Urothelium cell line (cell line): ENCODE measurements at regions not wholly inside any gene's neighbourhood (a gene's known extent, or its start where the extent isn't known, plus 50 kb on each side); places are given as distances from the start of the nearest gene placed in this dataset.
A peak's percentile ranks its signal among the peaks of the same experiment; 100 is the strongest.

ENCODE experiments used
- DNase-seq: peaks from one replicate; pipeline ENCODE4 v3.0.0; 2011; ENCODE audit warnings: low spot score, mixed read lengths
- FAIRE-seq: peaks from 2 replicates; lab custom pipeline; 2011; peaks lifted over from hg19 to GRCh38; lab: Jason Lieb, UNC

DNA sequence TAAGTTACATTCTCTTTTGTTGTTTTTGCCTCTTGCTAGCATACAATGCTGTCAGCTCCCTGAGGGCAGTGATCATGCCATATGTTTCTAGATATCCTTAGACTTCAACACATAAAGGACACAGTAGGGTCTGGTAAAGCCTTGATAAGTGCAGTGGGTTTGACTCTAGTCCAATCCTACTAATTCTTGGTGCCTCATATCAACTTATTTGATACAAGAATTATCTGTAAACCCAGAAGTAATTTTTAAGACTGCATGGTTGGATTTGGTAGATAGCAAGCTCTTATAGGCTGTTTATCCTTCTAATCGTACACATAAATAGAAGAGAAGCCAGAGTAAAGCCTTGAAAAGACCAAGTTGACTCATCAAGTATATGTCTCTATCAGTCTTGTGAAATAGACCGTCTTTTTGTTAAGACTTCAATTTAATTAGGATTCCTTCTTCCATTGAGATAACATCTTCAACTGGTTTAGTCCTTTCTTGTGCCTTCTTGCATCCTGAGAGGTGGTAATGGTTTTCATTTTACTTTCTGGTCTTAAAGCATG is 265.6 kb upstream of the CDIN1 start:
- no peak for DNase-seq
- no peak for FAIRE-seq

DNA sequence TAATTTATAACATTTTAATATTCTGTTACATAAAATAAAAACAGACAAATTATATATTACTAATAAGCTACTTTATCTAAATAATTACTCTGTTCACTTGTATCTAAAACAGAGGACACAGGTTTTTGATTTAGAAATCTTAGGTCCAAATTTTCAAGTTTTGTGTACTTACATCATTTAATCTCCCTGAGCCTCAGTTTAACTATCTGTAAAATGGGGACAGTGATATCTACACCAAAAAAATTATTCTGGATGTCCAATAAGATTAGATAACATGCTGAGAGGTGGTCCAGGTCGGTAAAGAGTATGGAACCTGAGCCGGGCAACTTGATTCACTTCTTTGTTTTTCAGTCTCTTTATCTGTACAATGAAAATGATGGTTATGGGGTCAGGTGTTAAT is 263.8 kb upstream of the CDIN1 start:
- DNase-seq (no peak), FAIRE-seq (no peak)

DNA sequence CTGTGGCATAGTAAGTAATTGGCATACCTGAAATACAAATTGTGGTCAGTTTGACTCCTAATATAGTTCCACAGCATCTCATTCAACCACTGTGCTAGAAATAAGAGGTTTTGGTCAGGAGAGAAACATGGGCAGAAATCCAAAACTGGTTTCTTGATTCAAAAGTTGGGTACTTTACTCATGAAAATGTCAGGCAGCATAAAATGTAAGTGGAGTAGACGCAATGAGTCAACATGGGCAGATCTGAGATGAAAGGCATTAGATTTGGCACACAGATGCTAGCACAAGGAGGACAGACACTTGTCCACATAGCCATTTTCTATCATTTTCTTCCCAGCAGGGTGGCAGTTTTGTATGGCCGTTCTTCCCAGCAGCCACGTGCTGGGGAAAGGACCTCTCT is 255.8 kb upstream of the CDIN1 start:
- no peak for FAIRE-seq
- no peak for DNase-seq

DNA sequence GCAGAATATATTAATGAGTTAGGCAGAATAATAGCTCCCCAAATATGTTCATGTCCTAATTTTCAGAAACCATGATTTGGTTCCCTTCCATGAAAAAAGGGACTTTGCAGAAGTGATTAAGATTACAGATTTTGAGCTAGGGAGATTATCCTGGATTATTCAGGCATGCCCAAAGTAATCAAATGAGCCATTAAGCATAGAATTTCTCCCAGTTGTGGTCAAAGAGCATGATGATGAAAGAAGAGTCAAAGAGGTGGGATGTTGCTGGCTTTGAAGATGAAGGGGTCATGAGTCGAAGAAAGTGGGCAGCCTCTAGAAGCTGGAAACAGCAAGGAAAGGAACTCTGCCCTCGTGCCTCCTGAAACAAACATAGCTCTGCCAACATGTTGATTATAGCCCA is 254.2 kb upstream of the CDIN1 start:
- no peak for FAIRE-seq

DNA sequence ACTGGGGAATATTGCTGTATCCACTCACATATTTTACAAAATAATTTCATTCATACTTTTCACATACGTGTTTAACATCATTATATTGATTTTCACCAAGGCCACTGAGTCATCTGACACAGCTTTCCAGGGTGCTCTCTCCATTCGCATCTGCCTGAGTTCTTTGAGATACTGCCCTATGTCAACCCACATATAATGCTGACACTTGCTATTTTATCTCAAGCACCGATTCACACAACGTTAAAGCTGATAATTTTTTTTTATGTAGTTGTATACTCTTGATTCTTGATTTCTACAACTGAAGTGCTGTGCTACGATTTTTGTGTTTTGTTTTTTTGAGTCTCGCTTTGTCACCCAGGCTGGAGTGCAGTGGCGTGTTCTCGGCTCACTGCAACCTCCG is 249.8 kb upstream of the CDIN1 start:
- DNase-seq = no peak
- no peak for FAIRE-seq

More for the DNA sequence above, 254.2 kb upstream of the CDIN1 start:
- DNase-seq = no peak

DNA sequence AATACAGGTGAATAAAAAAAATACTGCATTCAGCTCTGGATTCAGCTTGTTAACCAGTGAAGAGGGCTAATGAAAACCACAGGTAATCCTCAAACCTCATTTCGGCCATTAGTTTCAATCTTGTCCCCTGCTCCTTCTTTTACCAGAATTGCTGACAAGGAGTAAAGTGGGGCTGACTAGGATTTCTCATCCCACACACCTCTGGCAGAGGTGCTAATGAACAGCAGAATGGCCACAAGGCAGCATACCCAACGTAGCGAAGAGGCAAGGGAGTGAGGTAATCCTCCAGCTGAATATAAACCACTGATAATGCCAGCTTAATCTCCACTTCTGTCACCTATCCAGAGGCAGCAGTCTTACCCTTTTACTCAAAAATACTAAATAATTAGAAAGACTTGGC is 248.8 kb upstream of the CDIN1 start:
- FAIRE-seq (no peak), DNase-seq (no peak)

DNA sequence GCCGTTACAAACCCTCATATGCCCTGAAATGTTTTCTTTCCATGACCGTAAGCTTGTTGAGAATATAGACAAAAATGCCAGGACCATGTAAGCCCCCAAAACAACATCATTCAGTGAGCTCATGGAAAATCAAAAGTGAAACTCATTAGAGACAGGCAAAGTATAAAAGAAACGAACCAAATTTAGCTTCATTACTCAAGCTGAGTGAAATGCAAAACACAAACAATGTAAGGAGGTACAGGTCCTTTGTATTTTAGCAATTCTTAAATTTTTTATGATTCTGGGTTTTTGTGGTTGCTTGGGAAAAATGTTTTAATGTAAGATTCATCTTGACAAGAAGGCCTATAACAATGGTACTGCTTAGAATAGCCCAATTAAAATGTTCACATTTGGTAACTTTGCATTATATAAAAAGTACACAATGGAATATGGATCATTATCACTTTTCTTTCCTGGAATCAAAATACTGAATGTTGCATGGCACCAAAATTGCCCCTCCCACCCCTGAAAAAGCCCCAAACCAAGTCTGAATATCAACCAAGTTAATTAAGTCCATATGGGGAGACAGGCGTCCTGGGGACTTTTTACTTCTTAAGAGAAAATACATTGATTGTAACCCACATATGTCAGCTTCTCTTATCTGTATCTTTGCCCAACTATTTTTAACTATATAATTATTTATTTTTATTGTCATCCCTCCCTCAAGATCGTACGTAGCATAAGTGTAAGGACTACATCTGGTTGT is 247.7 kb upstream of the CDIN1 start:
- no peak for DNase-seq
- no peak for FAIRE-seq

DNA sequence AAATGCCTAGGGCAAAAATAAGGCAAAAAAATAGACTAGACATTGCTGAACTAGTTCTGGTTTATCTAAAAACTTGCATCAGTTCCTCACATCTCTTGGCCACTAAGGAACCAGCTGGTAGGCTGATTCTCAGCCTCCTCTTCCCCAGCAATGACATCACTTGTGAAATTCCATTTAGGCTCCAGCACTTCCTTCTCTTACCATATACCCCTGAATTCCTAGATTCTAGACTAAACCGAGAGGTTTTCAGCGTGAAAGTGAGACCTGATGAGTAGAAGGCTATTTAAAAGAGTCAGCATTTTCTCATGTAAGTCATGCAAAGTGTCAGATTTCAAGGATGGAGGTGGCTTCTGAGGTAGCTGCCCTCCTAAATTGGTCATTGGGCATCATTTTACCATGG is 247.1 kb upstream of the CDIN1 start:
- DNase-seq (no peak), FAIRE-seq (no peak)

DNA sequence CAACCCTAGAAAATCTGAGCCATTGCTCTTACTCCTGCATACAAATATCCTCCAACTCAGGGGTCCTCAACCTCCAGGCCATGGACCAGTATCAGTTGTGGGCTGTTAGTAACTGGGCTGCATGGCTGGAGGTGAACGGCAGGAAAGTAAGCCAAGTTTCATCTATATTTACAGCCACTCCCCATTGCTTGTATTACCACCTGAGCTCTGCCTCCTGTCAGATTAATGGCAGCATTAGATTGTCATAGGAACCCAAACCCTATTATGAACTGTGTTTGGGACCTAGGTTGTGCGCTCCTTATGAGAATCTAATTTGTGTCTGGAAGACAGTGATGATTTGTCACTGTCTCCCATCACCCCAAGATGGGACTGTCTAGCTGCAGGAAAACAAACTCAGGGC is 246.5 kb upstream of the CDIN1 start:
- FAIRE-seq (no peak), DNase-seq (no peak)

DNA sequence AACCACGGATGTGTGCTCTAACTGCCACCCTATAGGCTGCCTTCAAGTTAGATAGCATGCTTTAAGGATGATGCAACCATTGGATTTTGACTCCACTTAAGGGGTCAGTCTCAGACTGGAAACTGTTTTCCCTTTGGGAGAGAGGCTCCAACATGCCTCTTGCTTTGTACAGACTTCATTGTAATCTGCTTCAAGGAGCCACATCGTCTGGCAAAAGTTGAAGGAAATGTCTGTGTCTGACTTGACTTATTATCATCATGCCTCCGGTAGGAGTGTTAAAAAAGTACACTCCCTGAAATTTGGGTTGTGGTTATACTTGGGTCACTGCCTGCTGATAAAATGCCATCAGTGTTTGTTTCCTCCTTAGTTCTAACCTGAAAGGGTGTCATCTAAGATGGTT is 245.4 kb upstream of the CDIN1 start:
- DNase-seq (no peak), FAIRE-seq (no peak)

DNA sequence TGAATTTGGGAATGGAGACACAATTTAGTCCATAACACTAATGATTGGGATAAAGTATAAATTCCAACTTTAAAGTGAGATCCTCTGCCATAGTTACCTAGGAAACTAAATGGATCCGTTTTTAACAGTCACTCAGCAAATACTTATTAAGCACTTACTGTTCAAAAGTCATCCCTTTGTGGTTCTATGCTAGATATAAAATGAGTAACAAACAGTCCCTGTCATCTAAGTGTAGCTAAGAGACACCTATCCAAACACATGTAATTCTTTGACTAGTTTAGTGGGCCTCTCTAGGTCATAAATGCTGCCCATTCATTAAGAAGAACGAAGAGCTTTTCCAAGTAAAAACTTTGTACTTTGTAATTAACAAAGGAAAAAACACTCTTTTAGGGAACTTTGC is 244.2 kb upstream of the CDIN1 start:
- DNase-seq = no peak
- FAIRE-seq = no peak

DNA sequence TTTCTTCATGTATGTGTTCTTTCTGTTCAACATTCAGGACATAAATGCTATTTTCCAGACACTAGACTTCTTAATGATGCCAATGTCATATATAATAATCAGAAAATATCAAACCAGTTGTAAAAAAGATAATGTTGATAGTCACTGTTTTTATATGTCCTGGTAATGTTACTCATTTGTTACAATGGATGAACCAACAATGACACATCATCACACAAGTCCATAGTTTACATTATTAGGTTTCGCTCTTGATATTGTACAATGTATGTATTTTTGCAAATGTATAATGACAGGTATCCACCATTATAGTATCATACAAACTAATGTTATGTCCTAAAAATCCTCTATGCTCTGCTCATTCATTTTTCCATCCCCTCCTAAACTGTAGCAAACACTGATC is 243.8 kb upstream of the CDIN1 start:
- FAIRE-seq (no peak), DNase-seq (no peak)

DNA sequence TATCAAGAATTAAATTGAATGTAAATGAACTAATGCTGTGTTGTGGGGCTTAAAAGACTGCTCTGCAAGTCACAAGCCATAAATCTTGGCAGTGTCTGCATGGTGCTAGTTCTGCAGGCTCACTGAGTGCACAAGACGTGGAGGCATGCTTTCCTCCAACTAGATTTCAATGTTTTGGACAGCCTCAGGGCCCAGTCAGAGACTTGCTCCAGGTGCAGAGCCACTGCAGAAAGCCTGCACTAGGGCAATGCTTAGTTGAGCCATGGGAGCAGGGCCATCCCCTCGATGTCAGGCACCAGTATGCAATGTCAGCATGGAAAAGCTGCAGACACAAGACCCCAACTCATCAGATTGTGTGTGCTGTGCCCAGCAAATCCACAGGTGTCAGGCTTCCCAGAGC is 234.5 kb upstream of the CDIN1 start:
- FAIRE-seq (no peak), DNase-seq (no peak)

DNA sequence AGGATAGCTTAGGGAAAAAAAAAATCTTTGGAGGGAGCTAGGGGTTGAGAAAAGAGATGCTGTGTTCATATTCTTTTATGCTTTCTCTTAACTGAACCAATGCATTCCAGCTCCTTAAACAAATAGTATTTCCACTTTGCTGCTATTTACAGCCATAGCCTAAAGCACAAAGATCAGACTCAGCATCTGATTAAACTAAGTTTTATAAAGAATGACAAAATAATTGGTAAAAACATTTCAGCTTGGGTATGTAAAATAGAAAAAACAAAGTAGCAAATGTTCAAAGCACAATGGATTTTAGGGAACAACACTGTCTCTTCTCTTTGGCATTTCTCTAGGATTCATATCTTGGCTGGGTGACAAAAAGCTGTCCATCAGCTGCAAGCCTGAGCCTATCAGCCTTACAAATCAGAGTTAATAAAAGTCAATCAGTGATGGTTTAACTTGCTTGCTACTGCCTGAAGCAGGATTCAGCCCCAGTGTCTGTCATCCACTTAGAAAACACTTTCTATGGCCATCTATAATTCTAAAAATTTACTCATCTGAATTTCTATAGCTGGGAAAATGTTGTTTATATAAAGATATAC is 232.1 kb upstream of the CDIN1 start:
- FAIRE-seq = no peak
- no peak for DNase-seq

DNA sequence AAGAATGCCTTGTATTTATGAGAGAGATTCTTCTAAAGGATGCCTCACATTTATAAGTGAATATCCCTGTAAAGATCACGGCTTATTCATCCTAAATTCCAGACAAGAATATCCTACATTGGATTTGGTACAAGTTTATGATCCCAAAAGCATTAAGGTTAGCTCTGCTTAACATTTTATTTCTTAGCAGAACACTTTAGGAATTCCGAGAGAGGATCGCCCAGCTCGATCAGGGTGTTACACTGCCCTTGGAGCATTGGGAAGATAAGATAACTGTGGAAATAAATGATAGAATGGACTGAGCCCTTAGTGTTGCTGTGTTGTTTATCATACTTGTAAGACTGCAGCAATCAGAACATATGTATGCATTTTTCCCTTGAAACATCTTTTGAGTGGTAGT is 223.0 kb upstream of the CDIN1 start:
- DNase-seq (no peak), FAIRE-seq (no peak)

DNA sequence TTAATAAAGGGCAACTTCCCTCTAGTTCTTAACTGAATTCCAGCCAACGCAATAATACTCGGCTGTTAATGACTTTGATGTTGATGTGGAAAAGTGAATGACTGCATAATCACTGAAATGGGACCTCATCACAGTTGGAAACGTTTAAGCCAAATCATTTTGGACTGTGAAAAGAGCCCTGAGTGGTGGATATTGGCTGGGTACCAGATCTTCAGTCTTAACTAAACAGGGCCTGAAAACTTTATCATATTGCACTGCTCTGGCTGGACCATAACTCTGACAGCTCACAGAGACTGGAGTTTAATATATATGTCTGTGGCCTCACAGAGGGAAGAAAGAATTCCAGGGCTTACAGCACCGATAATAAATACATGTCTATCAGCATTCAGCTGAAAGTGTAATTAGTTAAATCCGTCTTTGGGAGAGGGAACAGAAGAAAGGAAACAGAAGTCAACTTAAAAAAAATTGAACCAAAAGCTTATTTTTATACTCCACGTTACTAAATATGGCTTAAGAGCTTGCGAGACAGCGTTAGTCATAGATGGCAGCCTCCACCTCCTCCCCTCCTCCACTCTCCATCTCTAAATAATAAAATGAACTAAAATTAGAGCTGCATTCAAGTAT is 222.3 kb upstream of the CDIN1 start:
- DNase-seq (no peak), FAIRE-seq (no peak)

DNA sequence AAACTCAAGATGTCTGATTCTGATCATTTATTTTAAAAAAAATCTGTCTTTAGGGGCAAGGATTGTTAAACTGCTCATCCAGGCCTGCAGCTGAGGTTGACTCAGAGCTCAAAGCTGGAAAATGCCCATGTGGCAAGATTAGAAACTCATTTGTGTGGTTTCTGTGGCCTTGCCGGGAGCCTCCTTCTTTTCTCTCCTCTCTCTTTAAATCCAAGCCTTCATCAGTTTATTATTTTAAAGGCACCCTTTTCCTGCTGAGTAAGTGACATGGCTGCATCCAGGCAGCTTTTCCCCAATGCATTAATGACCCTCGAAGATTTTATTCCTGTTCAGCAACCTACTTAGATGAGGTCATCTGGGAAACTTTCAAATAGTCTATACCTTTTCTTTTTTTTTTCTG is 221.3 kb upstream of the CDIN1 start:
- FAIRE-seq (no peak), DNase-seq (peak; percentile 32)

DNA sequence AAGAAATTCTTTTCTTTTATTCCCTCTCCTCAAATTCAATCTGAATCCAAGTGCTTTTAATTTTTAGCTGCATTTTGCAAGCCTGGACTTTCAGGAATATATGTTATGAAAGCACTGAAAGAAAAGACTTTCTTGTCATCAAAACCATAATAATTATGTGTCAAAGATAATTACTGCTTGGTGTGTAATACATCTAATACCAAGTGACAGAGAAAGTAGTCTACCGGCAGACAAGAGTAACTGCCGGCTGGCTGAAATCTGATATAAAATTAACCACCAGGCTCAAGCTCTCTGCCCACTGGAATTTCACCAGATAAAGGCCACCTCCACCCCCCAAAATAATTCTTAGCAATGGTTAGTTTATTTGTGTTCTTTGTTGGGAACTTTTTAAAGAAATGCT is 220.9 kb upstream of the CDIN1 start:
- FAIRE-seq (no peak), DNase-seq (no peak)

DNA sequence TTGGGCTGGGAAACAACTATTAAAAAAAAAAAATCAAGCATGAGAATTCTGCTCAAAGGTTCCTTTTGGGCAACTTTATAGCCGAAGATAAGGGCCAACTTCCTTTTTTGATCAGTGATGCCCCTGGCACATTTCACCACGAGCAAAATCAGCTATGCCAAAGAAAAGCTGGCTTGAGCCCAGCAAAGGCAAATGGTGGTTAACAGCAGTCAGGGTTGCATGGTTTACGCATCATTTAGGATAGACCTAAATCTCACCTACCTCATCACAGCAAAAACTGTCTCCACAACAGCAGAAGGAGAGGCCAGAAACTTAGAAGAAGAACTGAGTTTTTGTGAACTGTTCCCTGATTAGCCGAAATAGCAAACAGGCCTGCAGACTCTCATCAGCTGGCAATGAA is 220.1 kb upstream of the CDIN1 start:
- no peak for DNase-seq
- no peak for FAIRE-seq

DNA sequence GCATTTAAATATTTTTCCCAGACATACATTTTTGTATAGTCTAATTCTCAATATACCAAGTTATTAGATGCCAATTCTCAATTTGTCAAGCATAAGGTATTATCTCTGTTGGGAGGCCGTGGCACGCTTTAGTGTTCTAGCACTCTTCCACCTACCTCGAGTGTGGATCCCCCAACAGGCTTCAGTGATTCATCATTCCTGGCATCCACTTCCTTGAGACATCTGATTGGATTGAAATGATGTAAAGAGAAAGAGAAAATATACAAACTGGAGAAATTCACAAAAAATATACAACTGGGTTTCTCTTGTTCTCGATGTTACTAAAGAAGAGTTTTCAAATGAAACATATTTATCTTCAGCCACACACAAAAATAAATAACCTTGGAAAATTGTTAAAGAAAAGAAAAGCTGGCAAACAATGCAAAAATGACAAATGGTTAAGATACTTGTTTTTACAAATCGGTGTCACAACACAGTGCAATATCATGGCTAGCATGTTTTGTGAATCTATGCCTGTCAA is 218.0 kb upstream of the CDIN1 start:
- DNase-seq = peak; percentile 20
- FAIRE-seq = no peak

DNA sequence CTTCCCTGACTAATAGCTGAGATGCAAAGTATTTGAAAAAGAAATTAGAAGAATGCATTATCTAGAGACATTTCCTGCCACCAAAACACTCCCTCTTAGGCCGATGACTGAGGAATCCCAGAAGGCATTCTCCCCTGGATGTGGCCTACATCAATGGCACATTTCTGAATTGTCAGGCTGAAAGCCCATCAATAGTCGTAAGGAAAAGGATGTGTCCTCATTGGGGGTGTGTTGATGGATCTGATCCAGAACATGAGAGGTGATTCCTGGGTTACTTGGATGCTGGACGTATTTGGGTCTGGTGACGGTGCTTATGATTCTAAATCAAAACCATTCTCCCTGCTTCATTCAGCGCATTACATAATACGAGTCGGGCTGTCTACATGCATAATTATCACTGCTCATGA is 216.9 kb upstream of the CDIN1 start:
- FAIRE-seq (no peak), DNase-seq (no peak)

DNA sequence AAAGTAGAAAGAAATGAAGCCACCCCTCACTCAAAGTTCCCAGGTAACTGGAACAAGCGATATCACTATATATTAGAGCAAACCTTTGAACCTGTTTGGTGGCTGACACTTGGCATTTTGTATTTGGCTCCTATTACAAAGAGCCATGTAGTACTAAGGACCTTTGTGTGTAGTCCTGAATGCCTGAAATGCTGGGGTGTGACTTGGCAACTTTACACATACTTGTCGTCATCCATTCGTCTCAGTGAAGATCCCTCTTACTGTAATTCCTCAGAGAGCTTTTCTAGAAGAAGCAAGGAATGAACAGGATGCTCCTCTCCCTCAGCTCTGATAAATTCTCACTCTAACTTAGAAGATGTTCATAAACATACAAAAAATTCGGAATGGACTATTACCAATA is 216.1 kb upstream of the CDIN1 start:
- no peak for DNase-seq
- FAIRE-seq = no peak
